IMR-90 (cell line): ENCODE measurements at regions not wholly inside any gene's neighbourhood (a gene's known extent, or its start where the extent isn't known, plus 50 kb on each side); places are given as distances from the start of the nearest gene placed in this dataset.

Source experiments
- ATAC-seq: fragments of 200-7000 bp; cut with Tn5 transposase; 2 replicates; pipeline ENCODE4 v1.9.1; 2020; ENCODE audit warnings: low read depth, mild to moderate bottlenecking, moderate library complexity
- BruUV-seq: library from RNA; stranded (reverse); fragments of 400-500 nt; replicated peaks from 2 replicates; lab custom pipeline; 2021; lab: Mats Ljungman, UMichigan
- CTCF ChIA-PET: fragments of 300-600 bp; formaldehyde crosslinking; extraction: SDS; loops from one replicate; lab custom pipeline; 2021; ENCODE audit warnings: antibody characterized with exemption; lab: Yijun Ruan, JAX
- POLR2A ChIA-PET: fragments of 300-600 bp; sonication (Branson Sonifier 250); formaldehyde crosslinking; loops from one replicate; lab custom pipeline; 2022; ENCODE audit warnings: antibody characterized with exemption; ENCODE audit not compliant: unreplicated experiment; lab: Charles Lee
- DNase-seq: peaks from one replicate; pipeline ENCODE4 v3.0.0; 2013
- H2AFZ ChIP-seq: replicated peaks from 2 replicates; pipeline ENCODE3; 2013; ENCODE audit warnings: low read length, mild to moderate bottlenecking; ENCODE audit not compliant: poor library complexity
- H2AK5ac ChIP-seq: 2 replicates; pipeline ENCODE4 v1.6.1; 2013; ENCODE audit warnings: low read depth, low read length, inconsistent platforms
- H2AK9ac ChIP-seq: replicated peaks from 2 replicates; pipeline ENCODE3; 2013; ENCODE audit warnings: mild to moderate bottlenecking, low read depth, low read length, moderate library complexity; ENCODE audit not compliant: poor library complexity
- H2BK120ac ChIP-seq: 2 replicates; pipeline ENCODE4 v1.6.1; 2013; ENCODE audit warnings: low read depth, low read length, inconsistent platforms
- H2BK15ac ChIP-seq: 3 replicates; pipeline ENCODE4 v1.6.1; 2013; ENCODE audit warnings: low read depth, low read length, inconsistent platforms
- H2BK20ac ChIP-seq: 2 replicates; pipeline ENCODE4 v1.6.1; 2013; ENCODE audit warnings: low read depth, mild to moderate bottlenecking, inconsistent platforms, low read length, moderate library complexity
- H2BK5ac ChIP-seq: 2 replicates; pipeline ENCODE4 v1.6.1; 2013; ENCODE audit warnings: mild to moderate bottlenecking, low read depth, low read length, inconsistent platforms; ENCODE audit not compliant: poor library complexity, severe bottlenecking
- H3K14ac ChIP-seq: replicated peaks from 2 replicates; pipeline ENCODE4 v1.6.1; 2013; ENCODE audit warnings: low read depth, low read length, inconsistent platforms
- H3K18ac ChIP-seq: 2 replicates; pipeline ENCODE4 v1.6.1; 2013; ENCODE audit warnings: low read depth, low read length, control low read depth
- H3K23ac ChIP-seq: 2 replicates; pipeline ENCODE4 v1.6.1; 2013; ENCODE audit warnings: low read depth, low read length, inconsistent platforms
- H3K27ac ChIP-seq: 2 replicates; pipeline ENCODE4 v1.5.1; 2013; ENCODE audit warnings: mild to moderate bottlenecking, control low read depth, low read length; ENCODE audit not compliant: insufficient read depth
- H3K27me3 ChIP-seq: 2 replicates; pipeline ENCODE4 v1.6.1; 2013; ENCODE audit warnings: low read length; ENCODE audit not compliant: control insufficient read depth, insufficient read depth
- H3K36me3 ChIP-seq: 2 replicates; pipeline ENCODE4 v1.6.1; 2013; ENCODE audit warnings: low read length, mixed read lengths; ENCODE audit not compliant: control insufficient read depth, insufficient read depth
- H3K4ac ChIP-seq: 2 replicates; pipeline ENCODE4 v1.6.1; 2013; ENCODE audit warnings: low read depth, low read length, inconsistent platforms
- H3K4me1 ChIP-seq: 2 replicates; pipeline ENCODE4 v1.6.1; 2013; ENCODE audit warnings: low read length, mixed read lengths; ENCODE audit not compliant: control insufficient read depth, insufficient read depth
- H3K4me2 ChIP-seq: 2 replicates; pipeline ENCODE4 v1.6.1; 2013; ENCODE audit warnings: low read depth, mild to moderate bottlenecking, control low read depth, low read length, moderate library complexity
- H3K4me3 ChIP-seq: 2 replicates; pipeline ENCODE4 v1.5.1; 2013; ENCODE audit warnings: low read depth, mild to moderate bottlenecking, control low read depth, low read length, moderate library complexity; ENCODE audit not compliant: insufficient read depth
- H3K56ac ChIP-seq: 2 replicates; pipeline ENCODE4 v1.6.1; 2013; ENCODE audit warnings: low read length, inconsistent platforms; ENCODE audit not compliant: insufficient read depth; ENCODE audit errors: extremely low read depth
- H3K79me1 ChIP-seq, 2 experiments: 2 replicates each; pipeline ENCODE4 v1.6.1; 2013; ENCODE audit warnings: low read length in 2 of 2, inconsistent platforms in 1 of 2, low read depth in 1 of 2
- H3K9ac ChIP-seq: 2 replicates; pipeline ENCODE4 v1.6.1; 2013; ENCODE audit warnings: low read depth, low read length, control low read depth
- H3K9me1 ChIP-seq: 2 replicates; pipeline ENCODE4 v1.6.1; 2013; ENCODE audit warnings: low read length, inconsistent platforms; ENCODE audit not compliant: insufficient read depth
- H3K9me3 ChIP-seq: 2 replicates; pipeline ENCODE4 v1.6.1; 2013; ENCODE audit warnings: low read length; ENCODE audit not compliant: control insufficient read depth, insufficient read depth
- H4K20me1 ChIP-seq: 2 replicates; pipeline ENCODE4 v1.6.1; 2013; ENCODE audit warnings: low read length, inconsistent platforms; ENCODE audit not compliant: insufficient read depth
- H4K5ac ChIP-seq: 2 replicates; pipeline ENCODE4 v1.6.1; 2013; ENCODE audit warnings: mild to moderate bottlenecking, low read depth, low read length, control low read depth
- H4K8ac ChIP-seq, 2 experiments: 2 replicates each; pipeline ENCODE4 v1.6.1; 2013; ENCODE audit warnings: low read depth in 2 of 2, low read length in 2 of 2, control low read depth in 1 of 2, inconsistent platforms in 1 of 2
- H4K91ac ChIP-seq: 2 replicates; pipeline ENCODE4 v1.6.1; 2013; ENCODE audit warnings: low read depth, low read length, inconsistent platforms; ENCODE audit not compliant: insufficient read depth
- CTCF ChIP-seq: conservative IDR thresholded peaks from 2 replicates; pipeline ENCODE4 v1.5.1; 2012; ENCODE audit warnings: mild to moderate bottlenecking, low read depth, low read length, improper control_type of control experiment
- FOS ChIP-seq: fragments of 150-350 bp; IDR thresholded peaks from 2 replicates; pipeline ENCODE4 v1.6.1; 2016; ENCODE audit warnings: low read depth, low read length
- MAZ ChIP-seq: IDR thresholded peaks from 2 replicates; pipeline ENCODE4 v1.6.1; 2012; ENCODE audit warnings: low read depth, mild to moderate bottlenecking, low read length, improper control_type of control experiment, moderate library complexity, borderline replicate concordance
- POLR2A ChIP-seq: IDR thresholded peaks from 2 replicates; pipeline ENCODE4 v1.6.1; 2012; ENCODE audit warnings: mild to moderate bottlenecking, low read depth, low read length
- RAD21 ChIP-seq: IDR thresholded peaks from 2 replicates; pipeline ENCODE4 v1.6.1; 2012; ENCODE audit warnings: low read length, improper control_type of control experiment
- RCOR1 ChIP-seq: IDR thresholded peaks from 2 replicates; pipeline ENCODE4 v1.6.1; 2012; ENCODE audit warnings: mild to moderate bottlenecking, low read length, improper control_type of control experiment; ENCODE audit not compliant: insufficient replicate concordance
- USF2 ChIP-seq: fragments of 150-350 bp; IDR thresholded peaks from 2 replicates; pipeline ENCODE4 v1.6.1; 2017; ENCODE audit warnings: mild to moderate bottlenecking, antibody characterized with exemption, low read length, low read depth
- WGBS, 2 experiments: methylation state at CpG; one replicate each; pipeline versions ENCODE4 v1.1.5 to v1.1.7; 2013; ENCODE audit warnings: missing lambda C conversion rate in 2 of 2; ENCODE audit not compliant: insufficient read length in 1 of 2; ENCODE audit errors: extremely low coverage in 2 of 2; 5-methylcytosine and 5-hydroxymethylcytosine counted together
- dilution Hi-C: fragments of 300-500 bp; cut with HindIII; formaldehyde crosslinking; loops from one replicate; pipeline ENCODE4 v1.14.3; 2018; ENCODE audit warnings: low sequenced_read_pairs; ENCODE audit not compliant: unreplicated experiment
- in situ Hi-C: fragments of 300-500 bp; cut with MboI; formaldehyde crosslinking; loops from 3 replicates; pipeline ENCODE4 v1.14.3; 2019; ENCODE audit warnings: low sequenced_read_pairs, inconsistent platforms, mixed read lengths
- intact Hi-C: fragments of 100-400 bp; cut with micrococcal nuclease; formaldehyde crosslinking; loops from 2 replicates; pipeline ENCODE4 v1.10.0; 2022

GRCh38 chr3:106611116-106611515 is 742.3 kb upstream of the CBLB start:
- dilution Hi-C loops = no loop called here
- no peak overlapping the region for H2AK9ac ChIP-seq
- peaks cover 4% of the 10 kb centered on the region for H3K4me1 ChIP-seq
- no peak overlapping the region for H3K23ac ChIP-seq
- H4K8ac ChIP-seq = no peak overlapping the region
- H3K9me3 ChIP-seq = peaks cover 2% of the 10 kb centered on the region; the same call in 1 of the 2 replicates
- in situ Hi-C loops = no loop called here
- H3K9ac ChIP-seq = no peak overlapping the region
- no peak overlapping the region for H2BK20ac ChIP-seq
- H4K20me1 ChIP-seq = no peaks in the 10 kb centered on the region
- ChIA-PET POLR2A (no interaction called here), CTCF (no interaction called here)
- intact Hi-C loops = no loop called here
- H4K5ac ChIP-seq = no peak overlapping the region; the same call in 1 of the 2 replicates
- no peaks in the 10 kb centered on the region for H3K27me3 ChIP-seq
- H3K4me2 ChIP-seq = peak overlapping the region; percentile 62; the same call in 1 of the 2 replicates
- no peak overlapping the region for H3K4ac ChIP-seq
- H3K79me1 ChIP-seq = no peaks in the 10 kb centered on the region
- no peak overlapping the region for H3K56ac ChIP-seq
- H4K91ac ChIP-seq = no peak overlapping the region
- no TSS peak for BruUV-seq
- H2AK5ac ChIP-seq = no peak overlapping the region
- ATAC-seq (no peak), DNase-seq (no peak)
- TF ChIP-seq RCOR1 = no peak
- TF ChIP-seq CTCF = no peak
- no peak for TF ChIP-seq USF2
- no peak for TF ChIP-seq MAZ
- TF ChIP-seq POLR2A = no peak
- TF ChIP-seq FOS = no peak
- no peak for TF ChIP-seq RAD21
- H3K9me1 ChIP-seq = no peaks in the 10 kb centered on the region
- no CpG with 5 or more reads among the region's 1 CpG for WGBS, 2 experiments
- no peak overlapping the region for H3K4me3 ChIP-seq
- no peak overlapping the region for H3K14ac ChIP-seq
- H3K18ac ChIP-seq = no peak overlapping the region
- H3K27ac ChIP-seq = no peak overlapping the region
- H3K36me3 ChIP-seq = no peaks in the 10 kb centered on the region
- H2BK15ac ChIP-seq = no peak overlapping the region
- no peak overlapping the region for H2BK120ac ChIP-seq
- H2BK5ac ChIP-seq = no peak overlapping the region
- no peak overlapping the region for H2AFZ ChIP-seq
